ENCODE measurements at regions not wholly inside any gene's neighbourhood (a gene's known extent, or its start where the extent isn't known, plus 50 kb on each side); places are given as distances from the start of the nearest gene placed in this dataset.

DNA sequence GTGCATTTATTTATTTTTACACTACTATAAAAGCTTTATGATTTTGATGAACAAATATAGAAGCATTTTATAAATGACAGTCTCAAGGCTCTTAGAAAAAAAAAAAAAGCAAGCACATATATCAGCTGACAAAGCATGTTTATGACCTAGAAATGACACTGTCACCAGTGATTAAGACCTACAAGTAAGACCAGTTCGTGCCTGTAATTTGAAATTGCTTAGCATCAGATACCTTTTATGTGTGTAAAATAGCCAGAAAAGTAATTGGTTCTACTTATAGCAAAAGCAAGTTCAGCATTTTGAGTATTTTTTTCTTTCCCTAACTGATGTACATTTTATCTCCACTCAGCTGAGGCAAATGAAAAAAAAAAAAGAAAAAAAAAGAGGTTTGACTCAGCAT, 808.4 kb downstream of the CDH18 start:
- no peak for TF ChIP-seq CTCF (IDR thresholded peaks at IDR 0.05; ENCODE audit: borderline replicate concordance, extremely low read depth, low read length, poor library complexity, severe bottlenecking)
- TF ChIP-seq EZH2 (IDR thresholded peaks at IDR 0.05; ENCODE audit: borderline replicate concordance, low read depth, low read length, severe bottlenecking) = no peak
- Histone ChIP-seq H4K20me1 (ENCODE audit: insufficient read depth, low read length) (no peaks in the 10 kb centered on the region), H3K4me1 (ENCODE audit: insufficient read depth, low read length) (no peaks in the 10 kb centered on the region), H2AFZ (ENCODE audit: low read depth, low read length) (no peak overlapping the region), H3K9me3 (ENCODE audit: insufficient read depth, low read length, severe bottlenecking) (no peaks in the 10 kb centered on the region), H3K27me3 (ENCODE audit: insufficient read depth, low read length, poor library complexity) (no peaks in the 10 kb centered on the region), H3K9ac (ENCODE audit: low read depth, low read length) (no peak overlapping the region), H3K27ac (ENCODE audit: low read length) (no peak overlapping the region), H3K79me2 (ENCODE audit: insufficient read depth, low read length) (no peaks in the 10 kb centered on the region), H3K4me2 (ENCODE audit: insufficient read depth, low read length) (no peak overlapping the region), H3K4me3 (ENCODE audit: low read depth in 1 of 2, low read length in 2 of 2) (no peak overlapping the region), H3K36me3 (ENCODE audit: insufficient read depth, low read length) (no peaks in the 10 kb centered on the region)
- DNase-seq = no peak
- ATAC-seq (ENCODE audit: insufficient read depth, low read depth) = no peak

DNA sequence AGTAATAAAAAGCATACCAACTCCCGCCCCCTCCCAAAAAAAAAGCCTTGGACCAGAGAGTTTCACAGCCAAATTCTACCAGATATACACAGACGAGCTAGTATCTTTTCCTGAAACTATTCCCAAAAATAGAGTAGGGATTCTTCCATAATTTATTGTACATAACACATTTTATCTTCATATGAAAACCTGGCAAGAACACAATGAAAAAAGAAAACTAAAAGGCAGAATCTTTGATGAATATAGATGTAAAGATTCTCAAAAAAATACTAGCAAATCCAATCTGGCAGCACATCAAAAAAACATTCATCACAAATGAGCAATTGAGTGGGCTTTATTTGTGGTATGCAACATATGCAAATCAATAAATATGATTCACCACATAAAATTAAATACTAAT, 798.8 kb downstream of the CDH18 start:
- no peaks in the 10 kb centered on the region for H3K27me3 ChIP-seq (ENCODE audit: insufficient read depth, low read length, poor library complexity)
- H2AFZ ChIP-seq (ENCODE audit: low read depth, low read length) = no peak overlapping the region
- no peaks in the 10 kb centered on the region for H3K9me3 ChIP-seq (ENCODE audit: insufficient read depth, low read length, severe bottlenecking)
- H3K79me2 ChIP-seq (ENCODE audit: insufficient read depth, low read length) = no peaks in the 10 kb centered on the region
- ATAC-seq (ENCODE audit: insufficient read depth, low read depth) (no peak), DNase-seq (no peak)
- H3K4me2 ChIP-seq (ENCODE audit: insufficient read depth, low read length) = no peak overlapping the region
- no peak overlapping the region for H3K4me3 ChIP-seq (ENCODE audit: low read depth in 1 of 2, low read length in 2 of 2)
- no peak overlapping the region for H3K9ac ChIP-seq (ENCODE audit: low read depth, low read length)
- H3K36me3 ChIP-seq (ENCODE audit: insufficient read depth, low read length) = no peaks in the 10 kb centered on the region
- no peak overlapping the region for H3K27ac ChIP-seq (ENCODE audit: low read length)
- H4K20me1 ChIP-seq (ENCODE audit: insufficient read depth, low read length) = no peaks in the 10 kb centered on the region
- TF ChIP-seq EZH2 (IDR thresholded peaks at IDR 0.05; ENCODE audit: borderline replicate concordance, low read depth, low read length, severe bottlenecking) = no peak
- TF ChIP-seq CTCF (IDR thresholded peaks at IDR 0.05; ENCODE audit: borderline replicate concordance, extremely low read depth, low read length, poor library complexity, severe bottlenecking) = no peak
- no peaks in the 10 kb centered on the region for H3K4me1 ChIP-seq (ENCODE audit: insufficient read depth, low read length)

GRCh38 chr5:19193631-19194030, 794.4 kb downstream of the CDH18 start:
- Histone ChIP-seq H3K9ac (ENCODE audit: low read depth, low read length) (no peak overlapping the region), H3K79me2 (ENCODE audit: insufficient read depth, low read length) (no peaks in the 10 kb centered on the region), H3K27me3 (ENCODE audit: insufficient read depth, low read length, poor library complexity) (no peaks in the 10 kb centered on the region), H3K36me3 (ENCODE audit: insufficient read depth, low read length) (no peaks in the 10 kb centered on the region), H2AFZ (ENCODE audit: low read depth, low read length) (no peak overlapping the region), H3K4me1 (ENCODE audit: insufficient read depth, low read length) (no peaks in the 10 kb centered on the region), H3K4me3 (ENCODE audit: low read depth in 1 of 2, low read length in 2 of 2) (no peak overlapping the region), H4K20me1 (ENCODE audit: insufficient read depth, low read length) (no peaks in the 10 kb centered on the region), H3K4me2 (ENCODE audit: insufficient read depth, low read length) (no peak overlapping the region), H3K9me3 (ENCODE audit: insufficient read depth, low read length, severe bottlenecking) (no peaks in the 10 kb centered on the region), H3K27ac (ENCODE audit: low read length) (no peak overlapping the region)
- TF ChIP-seq CTCF (IDR thresholded peaks at IDR 0.05; ENCODE audit: borderline replicate concordance, extremely low read depth, low read length, poor library complexity, severe bottlenecking) = no peak
- no peak for TF ChIP-seq EZH2 (IDR thresholded peaks at IDR 0.05; ENCODE audit: borderline replicate concordance, low read depth, low read length, severe bottlenecking)
- DNase-seq (no peak), ATAC-seq (ENCODE audit: insufficient read depth, low read depth) (no peak)

DNA sequence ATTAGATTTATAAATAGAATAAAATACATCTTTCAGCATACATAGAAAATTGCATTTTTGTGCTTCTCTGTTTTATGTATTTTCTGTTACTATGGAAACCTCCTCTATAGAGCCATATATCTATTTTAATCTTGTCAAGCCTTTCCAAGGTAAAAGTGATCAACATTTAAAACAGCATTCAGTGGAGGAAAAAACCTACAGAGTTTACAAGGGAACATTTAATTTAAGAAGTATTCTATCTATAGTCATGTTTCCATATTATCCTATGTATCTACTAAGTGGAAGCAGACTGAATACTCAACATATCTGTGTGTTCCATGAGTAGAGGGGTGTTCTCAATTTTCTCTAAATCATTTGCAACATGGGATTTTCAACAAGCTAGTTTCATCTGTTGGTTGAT, 791.4 kb downstream of the CDH18 start:
- no peak overlapping the region for H2AFZ ChIP-seq (ENCODE audit: low read depth, low read length)
- H3K4me2 ChIP-seq (ENCODE audit: insufficient read depth, low read length) = no peak overlapping the region
- DNase-seq (no peak), ATAC-seq (ENCODE audit: insufficient read depth, low read depth) (no peak)
- no peaks in the 10 kb centered on the region for H3K36me3 ChIP-seq (ENCODE audit: insufficient read depth, low read length)
- H3K27ac ChIP-seq (ENCODE audit: low read length) = no peak overlapping the region
- no peaks in the 10 kb centered on the region for H3K27me3 ChIP-seq (ENCODE audit: insufficient read depth, low read length, poor library complexity)
- TF ChIP-seq CTCF (IDR thresholded peaks at IDR 0.05; ENCODE audit: borderline replicate concordance, extremely low read depth, low read length, poor library complexity, severe bottlenecking) (no peak), EZH2 (IDR thresholded peaks at IDR 0.05; ENCODE audit: borderline replicate concordance, low read depth, low read length, severe bottlenecking) (no peak)
- H3K9ac ChIP-seq (ENCODE audit: low read depth, low read length) = no peak overlapping the region
- no peaks in the 10 kb centered on the region for H4K20me1 ChIP-seq (ENCODE audit: insufficient read depth, low read length)
- H3K79me2 ChIP-seq (ENCODE audit: insufficient read depth, low read length) = no peaks in the 10 kb centered on the region
- H3K9me3 ChIP-seq (ENCODE audit: insufficient read depth, low read length, severe bottlenecking) = no peaks in the 10 kb centered on the region
- no peaks in the 10 kb centered on the region for H3K4me1 ChIP-seq (ENCODE audit: insufficient read depth, low read length)
- H3K4me3 ChIP-seq (ENCODE audit: low read depth in 1 of 2, low read length in 2 of 2) = no peak overlapping the region

Data from DND-41 (cell line).